GM12878 (cell line): ENCODE measurements at regions not wholly inside any gene's neighbourhood (a gene's known extent, or its start where the extent isn't known, plus 50 kb on each side); places are given as distances from the start of the nearest gene placed in this dataset.
A peak's percentile ranks its signal among the peaks of the same experiment; 100 is the strongest.

ENCODE experiments used
- ATAC-seq: fragments of 200-7000 bp; cut with Tn5 transposase; 3 replicates; pipeline ENCODE4 v1.9.1; 2020; ENCODE audit warnings: mild to moderate bottlenecking, moderate library complexity
- BruUV-seq: library from RNA; stranded (reverse); fragments of 400-500 nt; replicated peaks from 2 replicates; lab custom pipeline; 2021; lab: Mats Ljungman, UMichigan
- CTCF ChIA-PET: fragments of 300-600 bp; sonication (Branson Sonifier 250); formaldehyde crosslinking; extraction: SDS; loops from one replicate; lab custom pipeline; 2021; ENCODE audit warnings: inconsistent platforms; lab: Yijun Ruan, JAX
- POLR2A ChIA-PET: fragments of 350-600 bp; formaldehyde crosslinking; extraction: SDS; loops from one replicate; lab custom pipeline; 2021; ENCODE audit warnings: inconsistent platforms; lab: Charles Lee
- RAD21 ChIA-PET: fragments of 300-600 bp; sonication (Branson Sonifier 250); formaldehyde crosslinking; loops from one replicate; lab custom pipeline; 2023; ENCODE audit warnings: antibody characterized with exemption; ENCODE audit not compliant: unreplicated experiment; lab: Charles Lee
- SMC1A ChIA-PET: fragments of 300-600 bp; sonication (Branson Sonifier 250); formaldehyde crosslinking; loops from one replicate; lab custom pipeline; 2023; ENCODE audit not compliant: unreplicated experiment, uncharacterized antibody; lab: Charles Lee
- DNase-seq: peaks from one replicate; pipeline ENCODE4 v3.0.0-alpha.2; 2011; ENCODE audit warnings: low read depth, low spot score
- FAIRE-seq: peaks from 3 replicates; lab custom pipeline; 2011; peaks lifted over from hg19 to GRCh38; lab: Jason Lieb, UNC
- H2AFZ ChIP-seq: 2 replicates; pipeline ENCODE4 v1.6.0; 2011; ENCODE audit warnings: low read depth, low read length, control low read depth; ENCODE audit not compliant: control insufficient read depth
- H3K27ac ChIP-seq: 2 replicates; pipeline ENCODE4 v1.5.1; 2011; ENCODE audit warnings: control low read depth; ENCODE audit not compliant: control insufficient read depth, insufficient read depth
- H3K27me3 ChIP-seq, 2 experiments: replicated peaks in 1 of 2; 2 replicates each; pipeline versions ENCODE4 v1.6.0 to v1.6.1; 2011; ENCODE audit warnings: low read length in 1 of 2; ENCODE audit not compliant: control insufficient read depth in 2 of 2, insufficient read depth in 2 of 2
- H3K36me3 ChIP-seq, 2 experiments: 2 replicates each; pipeline ENCODE4 v1.5.1; 2011; ENCODE audit warnings: low read length in 1 of 2; ENCODE audit not compliant: control insufficient read depth in 2 of 2, insufficient read depth in 2 of 2
- H3K4me1 ChIP-seq: 2 replicates; pipeline ENCODE4 v1.6.1; 2011; ENCODE audit warnings: mild to moderate bottlenecking, low read length, moderate library complexity, mixed read lengths; ENCODE audit not compliant: control insufficient read depth, insufficient read depth
- H3K4me2 ChIP-seq: 2 replicates; pipeline ENCODE4 v1.6.0; 2011; ENCODE audit warnings: control low read depth; ENCODE audit not compliant: control insufficient read depth, insufficient read depth
- H3K4me3 ChIP-seq: fragments of 200-600 bp; sonication (generic); 2 replicates; pipeline ENCODE4 v1.5.1; 2016
- H3K79me2 ChIP-seq: 2 replicates; pipeline ENCODE4 v1.6.0; 2011; ENCODE audit warnings: low read length; ENCODE audit not compliant: control insufficient read depth, insufficient read depth
- H3K9ac ChIP-seq: 2 replicates; pipeline ENCODE4 v1.8.0; 2011; ENCODE audit warnings: low read length, control low read depth, mixed read lengths; ENCODE audit not compliant: control insufficient read depth, insufficient read depth
- H3K9me3 ChIP-seq: replicated peaks from 3 replicates; pipeline ENCODE4 v1.5.1; 2011; ENCODE audit warnings: mild to moderate bottlenecking, low read length; ENCODE audit not compliant: control insufficient read depth, insufficient read depth
- H4K20me1 ChIP-seq: 2 replicates; pipeline ENCODE4 v1.6.0; 2011; ENCODE audit not compliant: control insufficient read depth, insufficient read depth
- FOXM1 ChIP-seq: IDR thresholded peaks from 2 replicates; pipeline ENCODE4 v1.6.1; 2012; ENCODE audit warnings: low read depth, mild to moderate bottlenecking, inconsistent platforms, low read length, moderate library complexity
- IKZF2 ChIP-seq, 2 experiments: fragments of 450-650 bp; IDR thresholded peaks; 2 replicates each; pipeline ENCODE4 v1.6.1; 2017; ENCODE audit warnings: mild to moderate bottlenecking in 2 of 2, moderate library complexity in 2 of 2
- SMARCA5 ChIP-seq: fragments of 450-650 bp; IDR thresholded peaks from 2 replicates; pipeline ENCODE4 v1.6.1; 2017; ENCODE audit warnings: mild to moderate bottlenecking
- SPI1 ChIP-seq: IDR thresholded peaks from 2 replicates; pipeline ENCODE4 v1.6.1; 2011; ENCODE audit warnings: low read depth, mild to moderate bottlenecking, low read length, moderate library complexity, borderline replicate concordance; ENCODE audit not compliant: insufficient read depth
- SRF ChIP-seq, 2 experiments: IDR thresholded peaks; 2 replicates each; pipeline ENCODE4 v1.6.1; 2011; ENCODE audit warnings: low read depth in 2 of 2, low read length in 2 of 2, mild to moderate bottlenecking in 1 of 2, moderate library complexity in 1 of 2
- TCF12 ChIP-seq: IDR thresholded peaks from 2 replicates; pipeline ENCODE4 v1.6.1; 2011; ENCODE audit warnings: low read depth, mild to moderate bottlenecking, low read length
- WGBS: methylation state at CpG from one replicate; pipeline ENCODE4 v1.1.6; 2016; ENCODE audit warnings: low lambda C conversion rate; ENCODE audit not compliant: insufficient replicate concordance, insufficient coverage; ENCODE audit errors: missing lambda C conversion rate; 5-methylcytosine and 5-hydroxymethylcytosine counted together
- in situ Hi-C: fragments of 300-500 bp; cut with MboI; formaldehyde crosslinking; loops from 9 replicates; pipeline ENCODE4 v1.14.3; 2018; ENCODE audit warnings: mixed read lengths
- intact Hi-C: fragments of 100-400 bp; cut with micrococcal nuclease; formaldehyde crosslinking; loops from one replicate; pipeline ENCODE4 v1.14.2; 2022; ENCODE audit not compliant: unreplicated experiment
- TF ChIP-seq, protein P1 (sequence below): IDR thresholded peaks from 2 replicates; pipeline ENCODE4 v1.6.1; 2011; ENCODE audit warnings: low read depth, low read length, improper control_type of control experiment, borderline replicate concordance
- TF ChIP-seq, protein P2 (sequence below), 3 experiments: IDR thresholded peaks in 2 of 3; conservative IDR thresholded peaks in 1 of 3; 2 replicates each; pipeline ENCODE4 v1.5.1; 2011; ENCODE audit warnings: low read depth in 3 of 3, low read length in 3 of 3, mild to moderate bottlenecking in 3 of 3, control low read depth in 2 of 3, moderate library complexity in 2 of 3, inconsistent platforms in 1 of 3, mixed read lengths in 1 of 3; ENCODE audit not compliant: control insufficient read depth in 2 of 3, insufficient read depth in 1 of 3; ENCODE audit errors: extremely low read depth in 1 of 3
- TF ChIP-seq, protein P3 (sequence below): IDR thresholded peaks from 2 replicates; pipeline ENCODE4 v1.6.1; 2012; ENCODE audit warnings: mild to moderate bottlenecking, low read depth, low read length

DNA sequence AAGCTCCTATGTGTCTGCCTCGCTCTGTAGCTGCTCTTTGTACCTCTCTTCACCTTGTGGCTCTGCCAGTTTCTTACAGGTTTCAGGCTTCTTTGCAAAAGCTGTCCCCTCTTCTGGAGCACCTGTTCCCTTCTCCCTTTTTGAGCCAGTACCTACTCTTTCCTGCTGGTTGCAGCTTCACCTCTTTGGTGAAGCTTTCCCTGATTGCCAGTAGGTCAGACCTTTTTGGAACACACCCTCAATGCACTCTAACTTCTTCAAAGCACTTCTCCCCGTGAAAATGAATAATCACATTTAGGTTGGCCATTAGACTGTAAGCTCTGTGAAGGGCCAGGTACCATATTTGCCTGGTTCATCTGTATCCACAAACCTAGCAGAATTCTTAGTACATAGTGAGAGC, 60.3 kb downstream of the BHLHE40 start (continued):
- TF ChIP-seq, protein P1, sequence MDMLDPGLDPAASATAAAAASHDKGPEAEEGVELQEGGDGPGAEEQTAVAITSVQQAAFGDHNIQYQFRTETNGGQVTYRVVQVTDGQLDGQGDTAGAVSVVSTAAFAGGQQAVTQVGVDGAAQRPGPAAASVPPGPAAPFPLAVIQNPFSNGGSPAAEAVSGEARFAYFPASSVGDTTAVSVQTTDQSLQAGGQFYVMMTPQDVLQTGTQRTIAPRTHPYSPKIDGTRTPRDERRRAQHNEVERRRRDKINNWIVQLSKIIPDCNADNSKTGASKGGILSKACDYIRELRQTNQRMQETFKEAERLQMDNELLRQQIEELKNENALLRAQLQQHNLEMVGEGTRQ: no peak

DNA sequence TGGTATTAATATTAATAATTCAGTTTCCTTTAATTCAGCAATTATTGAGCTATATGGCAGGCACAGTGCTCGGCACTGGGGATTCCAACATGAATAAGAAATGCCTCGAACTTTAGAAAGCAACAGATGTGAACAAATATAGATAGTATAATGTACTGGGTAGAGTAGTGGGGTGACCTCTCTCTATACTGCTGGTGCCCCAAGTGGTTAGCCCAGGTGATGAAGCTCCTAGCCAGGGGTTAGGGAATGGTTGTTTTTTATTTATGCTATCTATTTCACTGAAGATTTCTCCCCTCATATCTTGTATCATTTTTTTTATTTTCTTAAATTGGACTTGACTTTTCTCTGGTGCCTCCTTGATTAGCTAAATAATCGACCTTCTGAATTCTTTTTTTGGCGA, 62.1 kb downstream of the BHLHE40 start:
- no peaks in the 10 kb centered on the region for H4K20me1 ChIP-seq
- no peak overlapping the region for H3K9ac ChIP-seq
- H2AFZ ChIP-seq: no peak overlapping the region
- ATAC-seq (peak; percentile 49), DNase-seq (no peak), FAIRE-seq (no peak)
- SMC1A ChIA-PET: interaction anchor here (0.6 to 15.3 kb wide), 10 partner anchors 9 to 330 kb away, joined by 3 to 181 read pairs (median 4); no protein-coding TSS in a partner anchor
- H3K4me2 ChIP-seq: no peak overlapping the region
- no peaks in the 10 kb centered on the region for H3K9me3 ChIP-seq
- POLR2A ChIA-PET: interaction anchor here (0.6 to 2.2 kb wide), 4 partner anchors 10 to 292 kb away, joined by 3 to 9 read pairs (median 6); no protein-coding TSS in a partner anchor
- BruUV-seq: no TSS peak
- no peak overlapping the region for H3K27ac ChIP-seq
- CTCF ChIA-PET: interaction anchor here (0.7 to 3.8 kb wide), 13 partner anchors 11 to 330 kb away, joined by 3 to 31 read pairs (median 6); no protein-coding TSS in a partner anchor
- WGBS: 57% methylated on average over 4 of the region's 4 CpGs
- RAD21 ChIA-PET: interaction anchor here (0.7 to 7.0 kb wide), 6 partner anchors 12 to 289 kb away, joined by 3 to 73 read pairs (median 4); no protein-coding TSS in a partner anchor
- H3K27me3 ChIP-seq: no peaks in the 10 kb centered on the region
- no peak overlapping the region for H3K4me3 ChIP-seq
- TF ChIP-seq IKZF2 (IDR thresholded peaks at IDR 0.05): no peak
- no peak for TF ChIP-seq TCF12
- no peak for TF ChIP-seq FOXM1
- no peak for TF ChIP-seq SRF (IDR thresholded peaks at IDR 0.05; ENCODE audit: low read depth in 2 of 2, low read length in 2 of 2)
- TF ChIP-seq, protein P2, sequence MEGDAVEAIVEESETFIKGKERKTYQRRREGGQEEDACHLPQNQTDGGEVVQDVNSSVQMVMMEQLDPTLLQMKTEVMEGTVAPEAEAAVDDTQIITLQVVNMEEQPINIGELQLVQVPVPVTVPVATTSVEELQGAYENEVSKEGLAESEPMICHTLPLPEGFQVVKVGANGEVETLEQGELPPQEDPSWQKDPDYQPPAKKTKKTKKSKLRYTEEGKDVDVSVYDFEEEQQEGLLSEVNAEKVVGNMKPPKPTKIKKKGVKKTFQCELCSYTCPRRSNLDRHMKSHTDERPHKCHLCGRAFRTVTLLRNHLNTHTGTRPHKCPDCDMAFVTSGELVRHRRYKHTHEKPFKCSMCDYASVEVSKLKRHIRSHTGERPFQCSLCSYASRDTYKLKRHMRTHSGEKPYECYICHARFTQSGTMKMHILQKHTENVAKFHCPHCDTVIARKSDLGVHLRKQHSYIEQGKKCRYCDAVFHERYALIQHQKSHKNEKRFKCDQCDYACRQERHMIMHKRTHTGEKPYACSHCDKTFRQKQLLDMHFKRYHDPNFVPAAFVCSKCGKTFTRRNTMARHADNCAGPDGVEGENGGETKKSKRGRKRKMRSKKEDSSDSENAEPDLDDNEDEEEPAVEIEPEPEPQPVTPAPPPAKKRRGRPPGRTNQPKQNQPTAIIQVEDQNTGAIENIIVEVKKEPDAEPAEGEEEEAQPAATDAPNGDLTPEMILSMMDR (IDR thresholded peaks at IDR 0.05 in 2 of 3, conservative IDR thresholded peaks at IDR 0.05 in 1 of 3; ENCODE audit: control insufficient read depth in 2 of 3, extremely low read depth in 1 of 3, insufficient read depth in 1 of 3, low read depth in 3 of 3, low read length in 3 of 3): 0 out of 6 replicates have a peak, but pooled peaks of 1 of the 3 experiments have one; percentile 18
- TF ChIP-seq, protein P3, sequence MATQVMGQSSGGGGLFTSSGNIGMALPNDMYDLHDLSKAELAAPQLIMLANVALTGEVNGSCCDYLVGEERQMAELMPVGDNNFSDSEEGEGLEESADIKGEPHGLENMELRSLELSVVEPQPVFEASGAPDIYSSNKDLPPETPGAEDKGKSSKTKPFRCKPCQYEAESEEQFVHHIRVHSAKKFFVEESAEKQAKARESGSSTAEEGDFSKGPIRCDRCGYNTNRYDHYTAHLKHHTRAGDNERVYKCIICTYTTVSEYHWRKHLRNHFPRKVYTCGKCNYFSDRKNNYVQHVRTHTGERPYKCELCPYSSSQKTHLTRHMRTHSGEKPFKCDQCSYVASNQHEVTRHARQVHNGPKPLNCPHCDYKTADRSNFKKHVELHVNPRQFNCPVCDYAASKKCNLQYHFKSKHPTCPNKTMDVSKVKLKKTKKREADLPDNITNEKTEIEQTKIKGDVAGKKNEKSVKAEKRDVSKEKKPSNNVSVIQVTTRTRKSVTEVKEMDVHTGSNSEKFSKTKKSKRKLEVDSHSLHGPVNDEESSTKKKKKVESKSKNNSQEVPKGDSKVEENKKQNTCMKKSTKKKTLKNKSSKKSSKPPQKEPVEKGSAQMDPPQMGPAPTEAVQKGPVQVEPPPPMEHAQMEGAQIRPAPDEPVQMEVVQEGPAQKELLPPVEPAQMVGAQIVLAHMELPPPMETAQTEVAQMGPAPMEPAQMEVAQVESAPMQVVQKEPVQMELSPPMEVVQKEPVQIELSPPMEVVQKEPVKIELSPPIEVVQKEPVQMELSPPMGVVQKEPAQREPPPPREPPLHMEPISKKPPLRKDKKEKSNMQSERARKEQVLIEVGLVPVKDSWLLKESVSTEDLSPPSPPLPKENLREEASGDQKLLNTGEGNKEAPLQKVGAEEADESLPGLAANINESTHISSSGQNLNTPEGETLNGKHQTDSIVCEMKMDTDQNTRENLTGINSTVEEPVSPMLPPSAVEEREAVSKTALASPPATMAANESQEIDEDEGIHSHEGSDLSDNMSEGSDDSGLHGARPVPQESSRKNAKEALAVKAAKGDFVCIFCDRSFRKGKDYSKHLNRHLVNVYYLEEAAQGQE: no peak
- no peak for TF ChIP-seq SMARCA5
- no peak for TF ChIP-seq SPI1
- H3K36me3 ChIP-seq: no peaks in the 10 kb centered on the region
- in situ Hi-C loops (no loop called here), intact Hi-C loops (no loop called here)
- peaks cover 9% of the 10 kb centered on the region for H3K4me1 ChIP-seq
- no peaks in the 10 kb centered on the region for H3K79me2 ChIP-seq
